Body of pancreas (tissue), 4 donors: ENCODE measurements at regions not wholly inside any gene's neighbourhood (a gene's known extent, or its start where the extent isn't known, plus 50 kb on each side); places are given as distances from the start of the nearest gene placed in this dataset.

Experiments
- ATAC-seq: fragments of 150-250 bp; one replicate; pipeline ENCODE4 v1.9.1; 2016
- DNase-seq, 4 donors: peaks; one replicate each; pipeline ENCODE4 v3.0.0-alpha.2; 2019
- H3K27ac ChIP-seq, 4 donors: fragments of 200-600 bp; sonication (generic); 1 replicate in 3 of 4; 2 replicates in 1 of 4; pipeline versions ENCODE4 v1.5.1 to v1.6.1; 2016 to 2019; ENCODE audit warnings: mild to moderate bottlenecking in 1 of 4, mixed read lengths in 1 of 4, moderate library complexity in 1 of 4
- H3K27me3 ChIP-seq, 2 donors: fragments of 200-600 bp; sonication (generic); one replicate each; pipeline ENCODE4 v1.6.0; 2016; ENCODE audit warnings: mild to moderate bottlenecking in 1 of 2
- H3K36me3 ChIP-seq, 2 donors: fragments of 200-600 bp; sonication (generic); replicated peaks in 1 of 2; 2 replicates each; pipeline ENCODE4 v1.5.1; 2016; ENCODE audit warnings: low read depth in 2 of 2; ENCODE audit not compliant: insufficient read depth in 1 of 2
- H3K4me1 ChIP-seq: fragments of 200-600 bp; sonication (generic); one replicate; pipeline ENCODE4 v1.6.0; 2016
- H3K4me3 ChIP-seq, 2 donors: fragments of 200-600 bp; sonication (generic); 1 replicate in 1 of 2; 2 replicates in 1 of 2; pipeline ENCODE4 v1.5.1; 2016 to 2019
- H3K9me3 ChIP-seq, 3 donors: fragments of 200-600 bp; sonication (generic); 1 replicate in 2 of 3; 2 replicates in 1 of 3; pipeline ENCODE4 v1.5.1; 2016
- CTCF ChIP-seq, 7 experiments: fragments of 450-650 bp in 4 of 7; fragments of 200-600 bp in 3 of 7; sonication (generic) in 3 of 7; IDR thresholded peaks; one replicate each; pipeline ENCODE4 v1.5.1; 2016 to 2019; ENCODE audit warnings: antibody characterized with exemption in 7 of 7
- POLR2A ChIP-seq, 3 donors: fragments of 450-650 bp; IDR thresholded peaks; one replicate each; pipeline ENCODE4 v1.6.1; 2016; ENCODE audit warnings: antibody characterized with exemption in 3 of 3, mild to moderate bottlenecking in 2 of 3
- WGBS, 2 donors: methylation state at CpG; one replicate each; pipeline ENCODE4 v1.1.5; 2017; 5-methylcytosine and 5-hydroxymethylcytosine counted together
- intact Hi-C: fragments of 100-400 bp; cut with DNase I; formaldehyde crosslinking; loops from one replicate; pipeline ENCODE4 v1.15.1; 2023

DNA sequence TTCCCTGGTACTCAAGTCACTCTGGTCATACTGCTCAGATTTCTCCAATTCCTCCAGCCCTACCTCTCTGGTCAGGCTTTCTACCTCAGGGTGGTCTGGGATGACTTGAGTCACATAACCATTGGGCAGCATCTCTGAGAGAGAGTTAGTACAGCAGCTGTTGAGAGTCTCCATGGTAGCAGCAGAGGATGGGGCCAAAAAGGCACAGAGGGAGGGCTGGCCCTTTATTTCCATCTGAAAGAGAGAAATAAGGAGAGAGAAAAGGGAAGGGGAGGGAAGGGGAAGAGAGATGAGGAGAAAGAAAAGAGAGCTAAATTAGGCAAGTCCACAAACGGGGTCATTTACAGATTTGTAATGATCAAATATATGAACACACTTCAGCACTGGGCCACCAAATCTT, 149.1 kb upstream of the ARHGEF9 start:
- Histone ChIP-seq H3K36me3 (no peaks in the 10 kb centered on the region), H3K4me3 (no peak overlapping the region), H3K9me3 (no peaks in the 10 kb centered on the region), H3K27ac (peak overlapping the region in 1 of 4 donors; percentile 52), H3K27me3 (no peaks in the 10 kb centered on the region), H3K4me1 (peaks cover 5% of the 10 kb centered on the region)
- 64 to 100% methylated on average over 1 of the region's 1 CpG for WGBS, 2 donors
- no peak for TF ChIP-seq CTCF (IDR thresholded peaks at IDR 0.05)
- TF ChIP-seq POLR2A (IDR thresholded peaks at IDR 0.05): no peak
- no peak for ATAC-seq
- no peak for DNase-seq
- intact Hi-C loops: no loop called here

GRCh38 chrX:63932907-63933306, 147.9 kb upstream of the ARHGEF9 start:
- DNase-seq: no peak
- intact Hi-C loops: no loop called here
- H3K4me3 ChIP-seq: no peak overlapping the region
- H3K4me1 ChIP-seq: peaks cover 5% of the 10 kb centered on the region
- no peaks in the 10 kb centered on the region for H3K9me3 ChIP-seq
- H3K36me3 ChIP-seq: no peaks in the 10 kb centered on the region
- 98% methylated on average over 6 of the region's 10 CpGs; no CpG with 5 or more reads in 1 of the 2 donors for WGBS, 2 donors
- ATAC-seq: no peak
- no peaks in the 10 kb centered on the region for H3K27me3 ChIP-seq
- no peak for TF ChIP-seq CTCF (IDR thresholded peaks at IDR 0.05)
- no peak for TF ChIP-seq POLR2A (IDR thresholded peaks at IDR 0.05)
- no peak overlapping the region for H3K27ac ChIP-seq

DNA sequence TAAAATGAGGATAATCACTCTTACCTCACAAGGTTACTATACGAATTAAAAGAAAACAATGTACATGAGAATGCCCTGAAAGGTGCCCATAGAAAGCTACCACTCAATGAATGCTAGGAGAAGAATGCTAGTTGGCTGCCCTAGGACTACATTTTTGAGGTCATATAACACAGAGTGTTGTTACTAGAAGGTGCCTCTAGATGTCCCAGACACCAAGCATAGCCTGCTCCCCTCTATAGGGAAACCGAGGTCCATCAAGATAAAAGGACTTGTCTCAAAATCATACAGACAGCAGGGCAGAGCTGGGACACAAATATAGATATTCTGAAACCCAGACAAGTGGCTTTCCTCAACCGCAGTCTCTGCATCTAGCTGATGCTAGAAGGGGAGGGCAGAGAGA, 147.0 kb upstream of the ARHGEF9 start:
- TF ChIP-seq POLR2A (IDR thresholded peaks at IDR 0.05) (no peak), CTCF (IDR thresholded peaks at IDR 0.05) (no peak)
- no peak overlapping the region for H3K27ac ChIP-seq
- no peaks in the 10 kb centered on the region for H3K36me3 ChIP-seq
- no peak for DNase-seq
- no peaks in the 10 kb centered on the region for H3K27me3 ChIP-seq
- H3K9me3 ChIP-seq: no peaks in the 10 kb centered on the region
- 57 to 85% methylated on average over 2 to 3 of the region's 3 CpGs for WGBS, 2 donors
- H3K4me3 ChIP-seq: no peak overlapping the region
- ATAC-seq: no peak
- intact Hi-C loops: no loop called here
- H3K4me1 ChIP-seq: peaks cover 5% of the 10 kb centered on the region

DNA sequence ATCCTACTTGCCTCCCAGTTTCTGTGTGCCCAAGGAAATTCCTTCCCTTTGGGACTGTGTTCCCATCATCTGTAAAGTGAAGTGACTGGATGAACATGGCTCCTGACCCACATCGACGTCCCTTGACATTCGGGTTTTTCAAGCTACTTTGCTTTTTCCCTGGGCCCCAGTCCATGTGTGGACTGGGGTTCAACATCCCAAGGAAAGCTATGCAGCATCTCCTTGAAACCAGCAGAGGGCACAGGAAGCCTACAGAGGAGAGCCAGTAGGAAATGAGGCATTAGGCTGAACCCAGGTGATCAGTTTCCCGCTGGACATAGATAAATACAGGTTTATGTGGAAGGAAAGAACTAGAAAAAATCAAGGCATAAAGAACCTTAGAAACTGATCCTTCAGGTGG, 145.1 kb upstream of the ARHGEF9 start:
- Histone ChIP-seq H3K27me3 (no peaks in the 10 kb centered on the region), H3K36me3 (no peaks in the 10 kb centered on the region), H3K4me1 (peaks cover 5% of the 10 kb centered on the region), H3K9me3 (no peaks in the 10 kb centered on the region), H3K4me3 (no peak overlapping the region), H3K27ac (no peak overlapping the region)
- intact Hi-C loops: no loop called here
- no peak for TF ChIP-seq POLR2A (IDR thresholded peaks at IDR 0.05)
- peak in 6 of 7 experiments; percentile 17 to 58 (median 48) for TF ChIP-seq CTCF (IDR thresholded peaks at IDR 0.05)
- DNase-seq (peak; percentile 9 to 33 (median 16)), ATAC-seq (no peak)
- 17 to 35% methylated on average over 3 to 4 of the region's 4 CpGs for WGBS, 2 donors

DNA sequence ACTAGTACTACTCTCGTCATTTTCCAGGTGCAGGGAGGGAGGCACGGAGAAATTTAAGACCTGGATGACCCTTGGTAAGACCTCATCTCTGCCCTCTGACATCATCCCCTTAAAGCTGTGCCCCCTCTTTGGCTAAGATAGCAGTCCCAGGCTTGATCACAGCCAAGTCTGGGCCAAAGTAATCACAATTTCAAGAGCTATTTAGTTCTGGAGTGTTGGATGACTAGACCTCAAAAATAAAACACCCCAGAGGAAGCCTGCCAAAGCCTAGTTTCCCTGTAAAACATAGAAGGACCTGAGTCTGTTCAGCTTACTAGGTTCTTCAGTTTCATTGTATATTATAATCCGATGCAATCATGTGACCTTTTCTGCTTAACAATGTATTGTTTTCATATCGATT, 144.6 kb upstream of the ARHGEF9 start:
- H3K36me3 ChIP-seq: no peaks in the 10 kb centered on the region
- H3K27me3 ChIP-seq: no peaks in the 10 kb centered on the region
- no peak overlapping the region for H3K27ac ChIP-seq
- TF ChIP-seq POLR2A (IDR thresholded peaks at IDR 0.05): no peak
- no peak for TF ChIP-seq CTCF (IDR thresholded peaks at IDR 0.05)
- ATAC-seq (no peak), DNase-seq (no peak)
- 45 to 71% methylated on average over 4 of the region's 4 CpGs for WGBS, 2 donors
- H3K4me3 ChIP-seq: no peak overlapping the region
- H3K4me1 ChIP-seq: no peaks in the 10 kb centered on the region
- intact Hi-C loops: no loop called here
- no peaks in the 10 kb centered on the region for H3K9me3 ChIP-seq
